ENCODE measurements at regions not wholly inside any gene's neighbourhood (a gene's known extent, or its start where the extent isn't known, plus 50 kb on each side); places are given as distances from the start of the nearest gene placed in this dataset.
"Not testable (repeated sequence)": the region's sequence is repeated elsewhere in the genome, so short reads cannot be mapped to it uniquely, and the experiment has no call there.

GRCh38 chr9:6142799-6143454, 72.7 kb upstream of the IL33 start:
- in situ Hi-C loops (cut with MboI; ENCODE audit: low pct_unique_long_range_greater_than_20kb, low sequenced_read_pairs, unreplicated experiment) = no loop called here
- DNase-seq (ENCODE audit: low spot score) = no peak
- no peak for TF ChIP-seq CTCF (IDR thresholded peaks at IDR 0.05; ENCODE audit: extremely low read depth, insufficient read depth, missing control alignments)

- in situ Hi-C loops (cut with MboI; ENCODE audit: low pct_unique_long_range_greater_than_20kb, low sequenced_read_pairs, unreplicated experiment); DNase-seq (ENCODE audit: low spot score): not testable (repeated sequence)
These were observed 79.8 kb upstream of the IL33 start for GRCh38 chr9:6135780-6136179.

- TF ChIP-seq CTCF (IDR thresholded peaks at IDR 0.05; ENCODE audit: extremely low read depth, insufficient read depth, missing control alignments) = no peak
- DNase-seq (ENCODE audit: low spot score) = no peak
- in situ Hi-C loops (cut with MboI; ENCODE audit: low pct_unique_long_range_greater_than_20kb, low sequenced_read_pairs, unreplicated experiment) = no loop called here
These were observed 80.9 kb upstream of the IL33 start for GRCh38 chr9:6134661-6135180.

GRCh38 chr9:6133346-6134063, 82.1 kb upstream of the IL33 start:
- in situ Hi-C loops (cut with MboI; ENCODE audit: low pct_unique_long_range_greater_than_20kb, low sequenced_read_pairs, unreplicated experiment) = no loop called here
- peak; percentile 55 for DNase-seq (ENCODE audit: low spot score)
- no peak for TF ChIP-seq CTCF (IDR thresholded peaks at IDR 0.05; ENCODE audit: extremely low read depth, insufficient read depth, missing control alignments)

GRCh38 chr9:6132650-6133049, 83.0 kb upstream of the IL33 start:
- in situ Hi-C loops (cut with MboI; ENCODE audit: low pct_unique_long_range_greater_than_20kb, low sequenced_read_pairs, unreplicated experiment) = no loop called here
- no peak for DNase-seq (ENCODE audit: low spot score)
- TF ChIP-seq CTCF (IDR thresholded peaks at IDR 0.05; ENCODE audit: extremely low read depth, insufficient read depth, missing control alignments) = no peak

GRCh38 chr9:6128030-6128429, 87.6 kb upstream of the IL33 start:
- in situ Hi-C loops (cut with MboI; ENCODE audit: low pct_unique_long_range_greater_than_20kb, low sequenced_read_pairs, unreplicated experiment) = no loop called here
- no peak for DNase-seq (ENCODE audit: low spot score)
- no peak for TF ChIP-seq CTCF (IDR thresholded peaks at IDR 0.05; ENCODE audit: extremely low read depth, insufficient read depth, missing control alignments)

- TF ChIP-seq CTCF (IDR thresholded peaks at IDR 0.05; ENCODE audit: extremely low read depth, insufficient read depth, missing control alignments) = no peak
- no peak for DNase-seq (ENCODE audit: low spot score)
- in situ Hi-C loops (cut with MboI; ENCODE audit: low pct_unique_long_range_greater_than_20kb, low sequenced_read_pairs, unreplicated experiment) = no loop called here
These were observed 89.2 kb upstream of the IL33 start for GRCh38 chr9:6126377-6126776.
